ENCODE measurements at regions not wholly inside any gene's neighbourhood (a gene's known extent, or its start where the extent isn't known, plus 50 kb on each side); places are given as distances from the start of the nearest gene placed in this dataset.
"Not testable (repeated sequence)": the region's sequence is repeated elsewhere in the genome, so short reads cannot be mapped to it uniquely, and the experiment has no call there.

- no peak for TF ChIP-seq CTCF (conservative IDR thresholded peaks at IDR 0.05; ENCODE audit: low read depth, low read length)
- DNase-seq (ENCODE audit: low read depth): no peak
- no peak overlapping the region for H3K4me3 ChIP-seq (ENCODE audit: low read depth, low read length)
Observed at GRCh38 chr18:22579271-22579670, 161.6 kb upstream of the CTAGE1 start.

GRCh38 chr18:22585333-22585732, 167.6 kb upstream of the CTAGE1 start:
- no peak overlapping the region for H3K4me3 ChIP-seq (ENCODE audit: low read depth, low read length)
- TF ChIP-seq CTCF (conservative IDR thresholded peaks at IDR 0.05; ENCODE audit: low read depth, low read length): no peak
- peak; percentile 24 for DNase-seq (ENCODE audit: low read depth)

GRCh38 chr18:22585821-22586220, 168.1 kb upstream of the CTAGE1 start:
- TF ChIP-seq CTCF (conservative IDR thresholded peaks at IDR 0.05; ENCODE audit: low read depth, low read length): no peak
- H3K4me3 ChIP-seq (ENCODE audit: low read depth, low read length): no peak overlapping the region
- DNase-seq (ENCODE audit: low read depth): no peak

- peak; percentile 95 for DNase-seq (ENCODE audit: low read depth)
- no peak overlapping the region for H3K4me3 ChIP-seq (ENCODE audit: low read depth, low read length)
- no peak for TF ChIP-seq CTCF (conservative IDR thresholded peaks at IDR 0.05; ENCODE audit: low read depth, low read length)
Observed at GRCh38 chr18:22591222-22591621, 173.5 kb upstream of the CTAGE1 start.

- DNase-seq (ENCODE audit: low read depth): no peak
- no peak for TF ChIP-seq CTCF (conservative IDR thresholded peaks at IDR 0.05; ENCODE audit: low read depth, low read length)
- no peak overlapping the region for H3K4me3 ChIP-seq (ENCODE audit: low read depth, low read length)
Observed at GRCh38 chr18:22594155-22594690, 176.5 kb upstream of the CTAGE1 start.

- no peak for DNase-seq (ENCODE audit: low read depth)
- no peak overlapping the region for H3K4me3 ChIP-seq (ENCODE audit: low read depth, low read length)
- no peak for TF ChIP-seq CTCF (conservative IDR thresholded peaks at IDR 0.05; ENCODE audit: low read depth, low read length)
Observed at GRCh38 chr18:22601481-22601880, 183.8 kb upstream of the CTAGE1 start.

- not testable (repeated sequence) for H3K4me3 ChIP-seq (ENCODE audit: low read depth, low read length)
- DNase-seq (ENCODE audit: low read depth): peak; percentile 56
Observed at GRCh38 chr18:22602456-22602855, 184.7 kb upstream of the CTAGE1 start.
